K562 (cell line): ENCODE measurements at regions not wholly inside any gene's neighbourhood (a gene's known extent, or its start where the extent isn't known, plus 50 kb on each side); places are given as distances from the start of the nearest gene placed in this dataset.

Experiments
- JUN ChIP-seq, 2 experiments: sonication (generic) in 1 of 2; formaldehyde crosslinking in 1 of 2; IDR thresholded peaks; 2 replicates each; pipeline versions ENCODE4 v1.6.1 to v1.8.0; 2012 to 2022; ENCODE audit warnings: borderline replicate concordance in 2 of 2, mild to moderate bottlenecking in 2 of 2, improper control_type of control experiment in 1 of 2, low read depth in 1 of 2, low read length in 1 of 2, missing genetic modification reagents in 1 of 2
- YY1 ChIP-seq, 3 experiments: IDR thresholded peaks; 2 replicates each; pipeline ENCODE4 v1.6.1; 2011; ENCODE audit warnings: low read length in 2 of 3, mild to moderate bottlenecking in 2 of 3, moderate library complexity in 2 of 3, borderline replicate concordance in 1 of 3, control low read depth in 1 of 3, low read depth in 1 of 3; ENCODE audit not compliant: insufficient read depth in 3 of 3, insufficient replicate concordance in 2 of 3, control insufficient read depth in 1 of 3, insufficient read length in 1 of 3; ENCODE audit errors: extremely low read depth in 1 of 3
- ZBTB49 ChIP-seq: sonication (generic); formaldehyde crosslinking; IDR thresholded peaks from 2 replicates; pipeline ENCODE4 v1.8.0; 2022; ENCODE audit warnings: missing genetic modification reagents, mild to moderate bottlenecking, borderline replicate concordance
- TF ChIP-seq, protein P1 (sequence below): fragments of 450-650 bp; formaldehyde crosslinking; IDR thresholded peaks from 2 replicates; pipeline ENCODE4 v1.4.0; 2022; ENCODE audit warnings: missing genetic modification characterization

GRCh38 chr4:64712590-64712989 is 303.3 kb upstream of the TECRL start:
- TF ChIP-seq ZBTB49 (CRISPR knock-in tag) (no peak), YY1 (IDR thresholded peaks at IDR 0.05; ENCODE audit: borderline replicate concordance in 1 of 3, control insufficient read depth in 1 of 3, extremely low read depth in 1 of 3, insufficient read depth in 3 of 3, insufficient read length in 1 of 3, insufficient replicate concordance in 2 of 3, low read depth in 1 of 3, low read length in 2 of 3) (no peak), JUN (IDR thresholded peaks at IDR 0.05; ENCODE audit: borderline replicate concordance, low read depth, low read length) (no peak), JUN (CRISPR knock-in tag; IDR thresholded peaks at IDR 0.05; ENCODE audit: borderline replicate concordance) (no peak)
- TF ChIP-seq, protein P1, sequence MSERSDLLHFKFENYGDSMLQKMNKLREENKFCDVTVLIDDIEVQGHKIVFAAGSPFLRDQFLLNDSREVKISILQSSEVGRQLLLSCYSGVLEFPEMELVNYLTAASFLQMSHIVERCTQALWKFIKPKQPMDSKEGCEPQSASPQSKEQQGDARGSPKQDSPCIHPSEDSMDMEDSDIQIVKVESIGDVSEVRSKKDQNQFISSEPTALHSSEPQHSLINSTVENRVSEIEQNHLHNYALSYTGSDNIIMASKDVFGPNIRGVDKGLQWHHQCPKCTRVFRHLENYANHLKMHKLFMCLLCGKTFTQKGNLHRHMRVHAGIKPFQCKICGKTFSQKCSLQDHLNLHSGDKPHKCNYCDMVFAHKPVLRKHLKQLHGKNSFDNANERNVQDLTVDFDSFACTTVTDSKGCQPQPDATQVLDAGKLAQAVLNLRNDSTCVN (CRISPR knock-in tag) = no peak
